ENCODE measurements at regions not wholly inside any gene's neighbourhood (a gene's known extent, or its start where the extent isn't known, plus 50 kb on each side); places are given as distances from the start of the nearest gene placed in this dataset.

- Histone ChIP-seq H3K4me3 (ENCODE audit: low read length) (no peak overlapping the region), H3K9me3 (ENCODE audit: insufficient read depth, low read depth, low read length) (no peaks in the 10 kb centered on the region), H3K27ac (ENCODE audit: low read length) (no peak overlapping the region), H3K27me3 (ENCODE audit: insufficient read depth, low read length) (no peaks in the 10 kb centered on the region), H3K9ac (ENCODE audit: low read depth, low read length) (no peak overlapping the region), H3K4me1 (ENCODE audit: insufficient read depth, low read length) (no peaks in the 10 kb centered on the region), H3K36me3 (ENCODE audit: insufficient read depth, low read depth, low read length) (no peaks in the 10 kb centered on the region)
Observed at GRCh38 chr1:2925918-2926317, 95.3 kb upstream of the ACTRT2 start.

DNA sequence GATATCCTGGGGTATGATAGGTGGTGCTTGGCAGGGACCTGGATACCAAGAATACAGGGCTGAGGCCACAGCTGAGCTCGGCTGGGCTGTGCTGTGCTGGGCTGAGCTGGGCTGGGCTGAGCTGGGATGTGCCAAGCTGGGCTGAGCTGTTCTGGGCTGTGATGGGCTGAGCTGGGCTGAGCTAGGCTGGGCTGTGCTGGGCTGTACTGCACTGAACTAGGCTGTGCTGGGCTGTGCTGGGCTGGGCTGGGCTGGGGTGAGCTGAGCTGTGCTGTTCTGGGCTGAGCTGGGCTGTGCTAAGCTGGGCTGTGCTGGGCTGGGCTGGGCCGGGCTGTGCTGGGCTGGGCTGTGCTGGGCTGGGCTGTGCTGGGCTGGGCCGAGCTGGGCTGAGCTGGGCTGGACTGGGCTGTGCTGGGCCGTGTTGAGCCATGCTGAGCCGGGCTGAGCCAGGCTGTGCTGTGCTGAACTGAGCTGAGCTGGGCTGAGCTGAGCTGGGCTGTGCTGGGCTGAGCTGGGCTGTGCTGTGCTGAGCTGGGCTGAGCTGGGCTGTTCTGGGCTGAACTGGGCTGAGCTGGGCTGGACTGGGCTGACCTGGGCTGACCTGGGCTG, 94.7 kb upstream of the ACTRT2 start:
- H3K9me3 ChIP-seq (ENCODE audit: insufficient read depth, low read depth, low read length): no peaks in the 10 kb centered on the region

GRCh38 chr1:2927393-2928360, 93.6 kb upstream of the ACTRT2 start:
- Histone ChIP-seq H3K9ac (ENCODE audit: low read depth, low read length) (no peak overlapping the region), H3K36me3 (ENCODE audit: insufficient read depth, low read depth, low read length) (no peaks in the 10 kb centered on the region), H3K27ac (ENCODE audit: low read length) (no peak overlapping the region), H3K27me3 (ENCODE audit: insufficient read depth, low read length) (no peaks in the 10 kb centered on the region), H3K4me1 (ENCODE audit: insufficient read depth, low read length) (no peaks in the 10 kb centered on the region), H3K4me3 (ENCODE audit: low read length) (no peak overlapping the region), H3K9me3 (ENCODE audit: insufficient read depth, low read depth, low read length) (no peaks in the 10 kb centered on the region)

More for the DNA sequence above, 94.7 kb upstream of the ACTRT2 start:
- Histone ChIP-seq H3K9ac (ENCODE audit: low read depth, low read length) (no peak overlapping the region), H3K27ac (ENCODE audit: low read length) (no peak overlapping the region), H3K4me1 (ENCODE audit: insufficient read depth, low read length) (no peaks in the 10 kb centered on the region), H3K36me3 (ENCODE audit: insufficient read depth, low read depth, low read length) (no peaks in the 10 kb centered on the region), H3K27me3 (ENCODE audit: insufficient read depth, low read length) (no peaks in the 10 kb centered on the region), H3K4me3 (ENCODE audit: low read length) (no peak overlapping the region)

DNA sequence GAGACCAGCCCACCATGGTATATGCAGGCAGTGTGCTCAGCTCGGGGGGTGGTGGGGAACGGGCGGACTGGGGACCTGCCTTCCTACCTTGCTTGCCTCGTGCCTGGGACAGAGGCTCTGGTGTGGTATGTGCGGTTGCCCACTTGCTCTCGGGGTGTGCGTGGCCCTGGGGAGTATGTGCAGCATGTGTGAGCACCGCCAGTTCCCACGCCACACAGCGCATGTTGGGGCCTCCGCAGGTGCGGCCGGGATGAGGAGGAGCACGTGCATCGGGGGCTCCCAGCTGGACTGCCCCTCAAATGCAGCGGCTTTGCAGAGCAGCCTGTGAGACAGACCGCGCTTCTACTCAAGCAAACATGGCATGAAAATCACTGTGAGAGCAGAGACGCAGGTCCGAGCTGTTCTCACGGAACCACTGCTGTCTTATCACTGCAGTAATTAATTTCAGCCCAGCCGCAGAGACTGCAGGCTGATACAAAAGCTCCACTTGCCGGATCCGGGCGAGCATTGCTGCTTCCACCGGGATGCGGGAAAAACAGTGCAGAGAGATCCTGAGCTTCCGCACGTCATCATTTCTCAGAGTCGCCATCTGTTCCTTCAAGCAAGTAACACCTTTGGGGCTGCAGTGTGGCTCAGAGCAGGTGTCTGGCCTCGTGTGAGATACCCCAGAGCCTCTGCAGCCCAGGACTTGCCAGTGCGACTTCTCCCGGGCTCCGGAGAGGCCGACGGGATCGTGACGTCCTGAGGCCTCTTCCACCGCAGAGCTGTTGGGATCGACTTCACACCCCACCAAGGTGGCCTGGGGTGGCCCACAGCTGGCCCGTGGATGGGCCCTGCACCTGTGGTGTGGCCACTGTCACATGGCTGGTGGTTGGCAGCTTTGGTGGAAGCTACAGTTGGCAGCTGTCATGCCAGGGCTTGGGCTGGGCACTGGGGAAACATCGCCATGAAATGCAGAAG, 92.6 kb upstream of the ACTRT2 start:
- no peaks in the 10 kb centered on the region for H3K36me3 ChIP-seq (ENCODE audit: insufficient read depth, low read depth, low read length)
- H3K4me3 ChIP-seq (ENCODE audit: low read length): no peak overlapping the region
- no peaks in the 10 kb centered on the region for H3K4me1 ChIP-seq (ENCODE audit: insufficient read depth, low read length)
- no peaks in the 10 kb centered on the region for H3K27me3 ChIP-seq (ENCODE audit: insufficient read depth, low read length)
- no peaks in the 10 kb centered on the region for H3K9me3 ChIP-seq (ENCODE audit: insufficient read depth, low read depth, low read length)
- no peak overlapping the region for H3K27ac ChIP-seq (ENCODE audit: low read length)
- no peak overlapping the region for H3K9ac ChIP-seq (ENCODE audit: low read depth, low read length)

GRCh38 chr1:2929335-2929734, 91.9 kb upstream of the ACTRT2 start:
- Histone ChIP-seq H3K4me1 (ENCODE audit: insufficient read depth, low read length) (no peaks in the 10 kb centered on the region), H3K9ac (ENCODE audit: low read depth, low read length) (no peak overlapping the region; the same call in 1 of the 2 replicates), H3K36me3 (ENCODE audit: insufficient read depth, low read depth, low read length) (no peaks in the 10 kb centered on the region), H3K27ac (ENCODE audit: low read length) (no peak overlapping the region), H3K4me3 (ENCODE audit: low read length) (no peak overlapping the region), H3K9me3 (ENCODE audit: insufficient read depth, low read depth, low read length) (no peaks in the 10 kb centered on the region), H3K27me3 (ENCODE audit: insufficient read depth, low read length) (no peaks in the 10 kb centered on the region)

DNA sequence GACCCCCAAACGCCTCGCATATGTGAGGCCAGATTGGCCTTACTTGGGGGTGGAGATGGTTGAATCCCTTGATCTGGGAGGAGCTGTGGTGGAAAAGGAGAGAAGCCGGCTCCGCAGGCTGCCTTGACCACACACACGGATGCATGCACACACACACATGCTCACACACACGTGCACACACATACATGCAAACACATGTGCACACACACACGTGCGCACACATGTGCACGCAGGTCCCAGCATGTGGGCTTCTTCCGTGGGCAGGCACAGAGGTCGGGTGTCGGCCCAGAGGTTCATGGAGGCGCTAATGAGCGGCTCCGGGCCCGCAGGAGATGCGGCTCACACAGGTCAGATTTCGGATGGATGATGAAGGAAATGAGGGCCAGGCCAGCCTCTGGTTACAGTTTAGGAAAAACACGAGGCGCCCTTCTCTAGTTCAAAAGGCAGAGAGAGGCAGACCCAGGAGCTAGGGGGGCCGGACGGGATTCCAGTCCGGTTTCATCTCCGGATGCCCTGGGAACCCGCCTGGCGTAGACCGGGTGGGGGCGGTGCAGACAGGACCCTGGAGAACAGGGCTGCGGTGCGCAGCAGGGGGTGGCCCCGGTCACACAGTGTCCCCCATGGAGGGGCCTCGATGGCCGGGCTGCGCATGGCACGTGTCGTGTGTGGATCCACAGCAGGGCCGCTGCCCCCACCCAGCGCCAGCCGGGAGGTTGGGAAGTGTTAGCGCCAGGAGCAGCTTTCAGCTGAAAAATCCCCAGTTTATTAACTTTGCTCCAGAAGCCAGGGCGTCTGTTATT, 91.1 kb upstream of the ACTRT2 start:
- H3K9me3 ChIP-seq (ENCODE audit: insufficient read depth, low read depth, low read length): no peaks in the 10 kb centered on the region
- no peak overlapping the region for H3K4me3 ChIP-seq (ENCODE audit: low read length)
- H3K4me1 ChIP-seq (ENCODE audit: insufficient read depth, low read length): no peaks in the 10 kb centered on the region
- no peak overlapping the region for H3K9ac ChIP-seq (ENCODE audit: low read depth, low read length)
- no peaks in the 10 kb centered on the region for H3K27me3 ChIP-seq (ENCODE audit: insufficient read depth, low read length)
- no peak overlapping the region for H3K27ac ChIP-seq (ENCODE audit: low read length)
- H3K36me3 ChIP-seq (ENCODE audit: insufficient read depth, low read depth, low read length): no peaks in the 10 kb centered on the region

GRCh38 chr1:2930913-2931723, 90.1 kb upstream of the ACTRT2 start:
- Histone ChIP-seq H3K36me3 (ENCODE audit: insufficient read depth, low read depth, low read length) (no peaks in the 10 kb centered on the region), H3K27me3 (ENCODE audit: insufficient read depth, low read length) (no peaks in the 10 kb centered on the region), H3K27ac (ENCODE audit: low read length) (no peak overlapping the region), H3K4me3 (ENCODE audit: low read length) (no peak overlapping the region), H3K9ac (ENCODE audit: low read depth, low read length) (no peak overlapping the region), H3K9me3 (ENCODE audit: insufficient read depth, low read depth, low read length) (no peaks in the 10 kb centered on the region), H3K4me1 (ENCODE audit: insufficient read depth, low read length) (no peaks in the 10 kb centered on the region)

GRCh38 chr1:2931724-2932401, 89.4 kb upstream of the ACTRT2 start:
- no peaks in the 10 kb centered on the region for H3K36me3 ChIP-seq (ENCODE audit: insufficient read depth, low read depth, low read length)
- H3K4me3 ChIP-seq (ENCODE audit: low read length): no peak overlapping the region
- no peaks in the 10 kb centered on the region for H3K4me1 ChIP-seq (ENCODE audit: insufficient read depth, low read length)
- no peaks in the 10 kb centered on the region for H3K27me3 ChIP-seq (ENCODE audit: insufficient read depth, low read length)
- H3K9me3 ChIP-seq (ENCODE audit: insufficient read depth, low read depth, low read length): no peaks in the 10 kb centered on the region
- H3K9ac ChIP-seq (ENCODE audit: low read depth, low read length): no peak overlapping the region
- H3K27ac ChIP-seq (ENCODE audit: low read length): no peak overlapping the region

DNA sequence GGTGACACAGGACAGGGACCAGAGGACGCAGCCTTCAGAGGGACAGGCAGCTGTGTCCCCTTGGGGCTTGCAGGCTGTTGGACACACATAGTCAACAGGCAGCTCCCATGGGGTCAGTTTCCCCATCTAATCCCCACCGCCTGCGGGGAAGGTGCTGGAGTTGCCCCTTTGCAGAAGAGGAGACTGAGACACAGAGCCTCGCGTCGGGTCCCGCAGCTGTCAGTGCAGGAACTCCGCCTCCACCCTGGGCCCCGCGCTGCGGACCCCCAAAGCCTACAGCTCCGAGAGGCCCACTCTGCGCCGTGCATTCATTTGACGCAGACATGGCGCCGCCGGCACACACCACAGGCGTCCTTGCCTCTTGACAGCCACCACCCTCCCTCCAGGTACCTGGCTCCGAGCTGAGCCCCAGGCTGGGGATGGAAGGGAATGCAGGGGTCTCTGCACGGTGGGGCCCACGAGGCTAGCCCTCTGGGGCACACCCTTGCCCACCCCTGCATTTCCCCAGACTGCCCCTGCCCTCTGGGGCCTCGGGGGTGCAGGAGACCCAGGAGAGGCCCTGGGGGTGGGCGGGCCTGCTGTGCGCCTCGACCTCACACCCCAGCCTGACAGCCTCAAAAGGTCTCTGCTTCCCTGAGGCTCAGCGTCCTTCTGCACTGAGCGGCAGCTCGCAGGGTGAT, 88.5 kb upstream of the ACTRT2 start:
- no peaks in the 10 kb centered on the region for H3K4me1 ChIP-seq (ENCODE audit: insufficient read depth, low read length)
- no peaks in the 10 kb centered on the region for H3K9me3 ChIP-seq (ENCODE audit: insufficient read depth, low read depth, low read length)
- no peak overlapping the region for H3K27ac ChIP-seq (ENCODE audit: low read length)
- H3K27me3 ChIP-seq (ENCODE audit: insufficient read depth, low read length): no peaks in the 10 kb centered on the region
- H3K4me3 ChIP-seq (ENCODE audit: low read length): no peak overlapping the region
- H3K9ac ChIP-seq (ENCODE audit: low read depth, low read length): no peak overlapping the region
- H3K36me3 ChIP-seq (ENCODE audit: insufficient read depth, low read depth, low read length): no peaks in the 10 kb centered on the region
